ENCODE measurements at regions not wholly inside any gene's neighbourhood (a gene's known extent, or its start where the extent isn't known, plus 50 kb on each side); places are given as distances from the start of the nearest gene placed in this dataset.
A peak's percentile ranks its signal among the peaks of the same experiment; 100 is the strongest.

DNA sequence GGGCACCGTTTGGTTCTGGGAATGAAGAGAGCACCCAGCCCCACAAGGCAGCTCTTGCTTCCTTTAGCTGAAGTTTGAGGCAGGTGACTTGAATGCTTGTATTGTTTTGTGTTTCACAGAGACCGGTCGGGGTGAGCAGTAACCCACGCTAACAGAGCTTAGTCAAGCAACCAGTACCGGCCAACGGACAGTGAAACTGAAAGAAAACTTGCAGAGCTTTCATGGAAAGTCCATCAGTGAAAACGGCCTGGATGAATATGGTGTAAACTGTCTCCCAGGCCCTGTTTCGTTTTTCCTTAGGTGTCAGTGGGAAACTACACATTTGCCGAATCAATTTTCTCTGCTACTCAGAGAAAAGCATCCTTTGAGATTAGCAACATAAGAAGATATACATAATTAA, 101.1 kb downstream of the LYZL1 start:
- no peaks in the 10 kb centered on the region for H3K27me3 ChIP-seq (ENCODE audit: control insufficient read depth, insufficient read depth, low read length)
- no peaks in the 10 kb centered on the region for H3K9me3 ChIP-seq (ENCODE audit: control insufficient read depth, low read length)
- no peak overlapping the region for H3K9ac ChIP-seq
- no peaks in the 10 kb centered on the region for H3K79me2 ChIP-seq
- H3K27ac ChIP-seq: no peak overlapping the region
- H3K4me2 ChIP-seq (ENCODE audit: low read length): no peak overlapping the region
- H2AFZ ChIP-seq: peak overlapping the region; percentile 41
- no peak overlapping the region for H3K4me3 ChIP-seq (ENCODE audit: low read depth, low read length)
- no peaks in the 10 kb centered on the region for H3K36me3 ChIP-seq (ENCODE audit: control insufficient read depth, insufficient read depth, low read length)
- no peaks in the 10 kb centered on the region for H3K4me1 ChIP-seq
- TF ChIP-seq, protein P1, sequence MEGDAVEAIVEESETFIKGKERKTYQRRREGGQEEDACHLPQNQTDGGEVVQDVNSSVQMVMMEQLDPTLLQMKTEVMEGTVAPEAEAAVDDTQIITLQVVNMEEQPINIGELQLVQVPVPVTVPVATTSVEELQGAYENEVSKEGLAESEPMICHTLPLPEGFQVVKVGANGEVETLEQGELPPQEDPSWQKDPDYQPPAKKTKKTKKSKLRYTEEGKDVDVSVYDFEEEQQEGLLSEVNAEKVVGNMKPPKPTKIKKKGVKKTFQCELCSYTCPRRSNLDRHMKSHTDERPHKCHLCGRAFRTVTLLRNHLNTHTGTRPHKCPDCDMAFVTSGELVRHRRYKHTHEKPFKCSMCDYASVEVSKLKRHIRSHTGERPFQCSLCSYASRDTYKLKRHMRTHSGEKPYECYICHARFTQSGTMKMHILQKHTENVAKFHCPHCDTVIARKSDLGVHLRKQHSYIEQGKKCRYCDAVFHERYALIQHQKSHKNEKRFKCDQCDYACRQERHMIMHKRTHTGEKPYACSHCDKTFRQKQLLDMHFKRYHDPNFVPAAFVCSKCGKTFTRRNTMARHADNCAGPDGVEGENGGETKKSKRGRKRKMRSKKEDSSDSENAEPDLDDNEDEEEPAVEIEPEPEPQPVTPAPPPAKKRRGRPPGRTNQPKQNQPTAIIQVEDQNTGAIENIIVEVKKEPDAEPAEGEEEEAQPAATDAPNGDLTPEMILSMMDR (IDR thresholded peaks at IDR 0.05): no peak

DNA sequence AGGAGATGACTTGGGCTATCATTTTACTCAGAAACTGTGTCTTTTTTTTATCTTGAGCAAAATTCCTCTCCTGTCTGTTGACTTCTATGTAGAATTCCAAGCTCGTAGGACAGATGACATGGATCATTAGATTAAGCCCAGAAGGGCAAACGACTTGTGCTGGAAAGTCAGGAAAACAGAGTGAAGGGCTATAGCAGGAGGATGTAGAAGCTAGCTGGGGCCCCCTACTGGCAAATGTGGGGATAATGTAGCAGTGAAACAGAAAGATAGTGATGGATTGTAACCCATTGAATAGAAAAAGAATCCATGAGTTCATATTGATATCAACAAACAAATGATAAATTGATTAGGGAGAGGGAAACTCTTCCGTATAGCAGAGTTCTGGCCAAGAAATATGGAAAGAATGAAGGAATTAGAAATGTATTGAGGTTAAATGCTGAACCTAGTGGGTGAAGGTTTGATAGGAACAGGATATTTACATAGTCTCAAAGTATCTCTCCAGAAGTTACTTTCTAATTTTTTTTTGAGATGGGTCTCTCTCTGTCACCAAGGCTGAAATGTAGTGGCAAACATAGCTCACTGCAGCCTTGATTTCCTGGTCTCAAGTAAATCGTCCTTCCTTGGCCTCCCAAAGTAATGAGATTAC, 103.6 kb downstream of the LYZL1 start:
- Histone ChIP-seq H3K4me1 (no peaks in the 10 kb centered on the region), H3K9me3 (ENCODE audit: control insufficient read depth, low read length) (no peaks in the 10 kb centered on the region), H3K36me3 (ENCODE audit: control insufficient read depth, insufficient read depth, low read length) (no peaks in the 10 kb centered on the region), H3K9ac (no peak overlapping the region), H3K27me3 (ENCODE audit: control insufficient read depth, insufficient read depth, low read length) (no peaks in the 10 kb centered on the region), H3K79me2 (no peaks in the 10 kb centered on the region), H3K4me3 (ENCODE audit: low read depth, low read length) (no peak overlapping the region), H3K4me2 (ENCODE audit: low read length) (no peak overlapping the region), H2AFZ (peak overlapping the region; percentile 51), H3K27ac (no peak overlapping the region)
- TF ChIP-seq, protein P1 (IDR thresholded peaks at IDR 0.05): peak; percentile 92

DNA sequence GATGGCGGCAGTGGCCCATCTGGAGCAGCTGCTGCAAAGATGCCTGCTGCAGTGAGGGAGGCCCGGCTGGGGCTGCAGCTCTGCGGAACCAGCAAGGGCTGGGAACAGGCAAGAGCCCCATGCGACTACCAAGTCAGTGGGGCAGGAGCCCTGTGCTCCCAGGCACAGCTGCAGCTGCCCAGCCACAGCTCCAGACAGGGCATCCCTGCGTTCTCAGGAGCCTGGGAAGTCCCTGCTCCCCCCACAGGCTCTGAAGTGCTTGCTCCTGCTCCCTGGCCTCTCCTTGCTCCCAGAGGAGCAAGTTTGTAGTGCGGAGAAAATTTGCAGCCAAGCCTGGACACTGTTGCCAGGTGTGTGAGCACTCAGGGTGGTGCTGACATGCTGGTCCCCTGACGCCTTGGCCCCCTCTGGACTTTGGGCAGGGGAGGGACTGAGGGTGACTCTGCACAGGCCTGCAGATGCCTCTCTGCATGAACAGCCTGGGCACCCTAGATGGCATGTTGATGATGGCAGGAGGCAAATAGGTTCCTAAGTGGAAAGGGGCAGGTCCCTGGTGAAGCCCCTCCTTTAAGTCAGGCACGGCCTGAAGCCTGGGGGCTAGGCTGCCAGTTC, 105.6 kb downstream of the LYZL1 start:
- Histone ChIP-seq H3K79me2 (no peaks in the 10 kb centered on the region), H3K4me1 (no peaks in the 10 kb centered on the region), H3K4me2 (ENCODE audit: low read length) (no peak overlapping the region), H3K9ac (no peak overlapping the region), H3K27me3 (ENCODE audit: control insufficient read depth, insufficient read depth, low read length) (no peaks in the 10 kb centered on the region), H2AFZ (no peak overlapping the region), H3K9me3 (ENCODE audit: control insufficient read depth, low read length) (no peaks in the 10 kb centered on the region), H3K4me3 (ENCODE audit: low read depth, low read length) (no peak overlapping the region), H3K27ac (no peak overlapping the region), H3K36me3 (ENCODE audit: control insufficient read depth, insufficient read depth, low read length) (no peaks in the 10 kb centered on the region)
- TF ChIP-seq, protein P1 (IDR thresholded peaks at IDR 0.05): no peak

DNA sequence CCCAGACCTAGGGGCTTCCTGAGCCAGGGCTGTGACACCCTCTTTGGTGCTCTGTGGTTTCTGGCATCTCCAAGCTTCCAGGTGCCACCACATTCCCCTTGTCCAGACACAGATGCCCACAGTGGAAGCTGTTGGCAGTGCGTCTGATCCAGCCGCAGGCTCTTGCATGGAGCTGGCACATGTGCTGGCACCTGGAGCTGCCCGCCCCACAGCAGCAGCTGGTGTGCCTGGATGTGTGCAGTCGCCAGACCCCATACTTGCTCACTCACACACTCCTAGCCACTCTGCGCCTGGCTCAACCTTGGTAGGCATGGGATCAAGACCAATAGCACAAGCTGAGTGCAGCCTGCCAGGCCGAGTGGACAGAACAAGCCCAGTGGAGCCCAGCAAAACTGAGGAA, 106.5 kb downstream of the LYZL1 start:
- H3K79me2 ChIP-seq: no peaks in the 10 kb centered on the region
- H3K27me3 ChIP-seq (ENCODE audit: control insufficient read depth, insufficient read depth, low read length): no peaks in the 10 kb centered on the region
- H2AFZ ChIP-seq: no peak overlapping the region
- H3K4me2 ChIP-seq (ENCODE audit: low read length): no peak overlapping the region
- H3K27ac ChIP-seq: no peak overlapping the region
- no peak overlapping the region for H3K4me3 ChIP-seq (ENCODE audit: low read depth, low read length)
- no peaks in the 10 kb centered on the region for H3K36me3 ChIP-seq (ENCODE audit: control insufficient read depth, insufficient read depth, low read length)
- H3K4me1 ChIP-seq: no peaks in the 10 kb centered on the region
- H3K9ac ChIP-seq: no peak overlapping the region
- TF ChIP-seq, protein P1 (IDR thresholded peaks at IDR 0.05): no peak
- H3K9me3 ChIP-seq (ENCODE audit: control insufficient read depth, low read length): no peaks in the 10 kb centered on the region

DNA sequence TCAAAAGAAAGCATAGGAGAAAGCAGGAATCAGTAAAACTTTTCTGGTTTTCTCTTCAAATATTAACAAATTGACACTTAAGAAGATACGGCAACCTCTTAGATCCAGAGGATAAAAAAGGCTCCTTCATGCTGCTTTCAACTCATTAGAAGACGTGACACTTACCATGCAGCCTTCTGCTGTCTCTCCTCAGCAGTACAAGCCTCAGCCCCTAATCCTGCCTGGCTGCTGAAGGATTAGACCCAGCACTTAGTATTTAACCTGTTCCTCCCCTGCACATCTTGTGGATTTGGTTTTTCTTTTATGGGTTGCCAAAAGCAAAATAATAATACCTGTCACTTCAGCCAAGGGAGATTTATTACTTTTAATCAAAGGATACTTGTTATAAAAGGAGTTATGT, 108.4 kb downstream of the LYZL1 start:
- no peaks in the 10 kb centered on the region for H3K36me3 ChIP-seq (ENCODE audit: control insufficient read depth, insufficient read depth, low read length)
- no peaks in the 10 kb centered on the region for H3K79me2 ChIP-seq
- TF ChIP-seq, protein P1 (IDR thresholded peaks at IDR 0.05): no peak
- no peak overlapping the region for H3K4me2 ChIP-seq (ENCODE audit: low read length)
- H3K27ac ChIP-seq: no peak overlapping the region
- no peak overlapping the region for H3K9ac ChIP-seq
- H3K4me3 ChIP-seq (ENCODE audit: low read depth, low read length): no peak overlapping the region
- H3K27me3 ChIP-seq (ENCODE audit: control insufficient read depth, insufficient read depth, low read length): no peaks in the 10 kb centered on the region
- no peaks in the 10 kb centered on the region for H3K4me1 ChIP-seq
- no peak overlapping the region for H2AFZ ChIP-seq
- no peaks in the 10 kb centered on the region for H3K9me3 ChIP-seq (ENCODE audit: control insufficient read depth, low read length)

Measured in parathyroid adenoma (tissue), 2 donors.